Smooth muscle cell (in vitro differentiated cells): ENCODE measurements at regions not wholly inside any gene's neighbourhood (a gene's known extent, or its start where the extent isn't known, plus 50 kb on each side); places are given as distances from the start of the nearest gene placed in this dataset.

ENCODE experiments used
- DNase-seq: peaks from one replicate; lab custom pipeline; 2025; ENCODE audit not compliant: unreplicated experiment; lab: John Stamatoyannopoulos, UW
- H2AFZ ChIP-seq: fragments of 200-600 bp; sonication (generic); 2 replicates; pipeline ENCODE4 v1.6.0; 2016; ENCODE audit warnings: antibody characterized with exemption, low read depth, mild to moderate bottlenecking
- H3F3A ChIP-seq: fragments of 200-600 bp; sonication (generic); 2 replicates; pipeline ENCODE4 v1.6.0; 2017; ENCODE audit warnings: antibody characterized with exemption, low read depth
- H3K27ac ChIP-seq: fragments of 200-600 bp; sonication (generic); 2 replicates; pipeline ENCODE4 v1.5.1; 2016; ENCODE audit warnings: low read depth, mild to moderate bottlenecking
- H3K27me3 ChIP-seq: fragments of 200-600 bp; sonication (generic); 2 replicates; pipeline ENCODE4 v1.6.1; 2016; ENCODE audit warnings: low read depth, mild to moderate bottlenecking
- H3K36me3 ChIP-seq: fragments of 200-600 bp; sonication (generic); 2 replicates; pipeline ENCODE4 v1.5.1; 2016; ENCODE audit warnings: low read depth
- H3K4me1 ChIP-seq: fragments of 200-600 bp; sonication (generic); 2 replicates; pipeline ENCODE4 v1.5.1; 2016; ENCODE audit warnings: low read depth
- H3K4me2 ChIP-seq: fragments of 200-600 bp; sonication (generic); 2 replicates; pipeline ENCODE4 v1.6.0; 2016; ENCODE audit warnings: mild to moderate bottlenecking
- H3K4me3 ChIP-seq: fragments of 200-600 bp; sonication (generic); 2 replicates; pipeline ENCODE4 v1.5.1; 2016; ENCODE audit warnings: mild to moderate bottlenecking
- H3K79me2 ChIP-seq: fragments of 200-600 bp; sonication (generic); 2 replicates; pipeline ENCODE4 v1.6.0; 2016; ENCODE audit warnings: low read depth, mild to moderate bottlenecking
- H3K9ac ChIP-seq: fragments of 200-600 bp; sonication (generic); 2 replicates; pipeline ENCODE4 v1.6.0; 2016; ENCODE audit warnings: low read depth
- H3K9me3 ChIP-seq: fragments of 200-600 bp; sonication (generic); replicated peaks from 2 replicates; pipeline ENCODE4 v1.5.1; 2016; ENCODE audit warnings: low read depth
- H4K20me1 ChIP-seq: fragments of 200-600 bp; sonication (generic); 2 replicates; pipeline ENCODE4 v1.6.0; 2016; ENCODE audit warnings: low read depth
- CTCF ChIP-seq: fragments of 200-600 bp; sonication (generic); IDR thresholded peaks from 2 replicates; pipeline ENCODE4 v1.5.1; 2017; ENCODE audit warnings: borderline replicate concordance, mild to moderate bottlenecking, antibody characterized with exemption; ENCODE audit not compliant: insufficient read depth, poor library complexity, severe bottlenecking
- WGBS: methylation state at CpG from one replicate; pipeline ENCODE4 v1.1.7; 2016; ENCODE audit warnings: low lambda C conversion rate; 5-methylcytosine and 5-hydroxymethylcytosine counted together

GRCh38 chr7:8965177-8965576, 531.8 kb downstream of the NXPH1 start:
- Histone ChIP-seq H3K9ac (no peak overlapping the region), H3K9me3 (no peaks in the 10 kb centered on the region), H3K4me2 (no peak overlapping the region), H3K27me3 (no peaks in the 10 kb centered on the region), H3K79me2 (no peaks in the 10 kb centered on the region), H4K20me1 (no peaks in the 10 kb centered on the region), H3K4me3 (no peak overlapping the region), H3K4me1 (no peaks in the 10 kb centered on the region), H2AFZ (no peak overlapping the region), H3K27ac (no peak overlapping the region), H3F3A (no peaks in the 10 kb centered on the region), H3K36me3 (no peaks in the 10 kb centered on the region)
- TF ChIP-seq CTCF = no peak
- 94% methylated on average over 3 of the region's 3 CpGs for WGBS
- no peak for DNase-seq

- no peaks in the 10 kb centered on the region for H3K4me1 ChIP-seq
- H3K36me3 ChIP-seq = no peaks in the 10 kb centered on the region
- 75% methylated on average over 3 of the region's 3 CpGs for WGBS
- H2AFZ ChIP-seq = no peak overlapping the region
- H3K9ac ChIP-seq = no peak overlapping the region
- H3K9me3 ChIP-seq = no peaks in the 10 kb centered on the region
- H3K27ac ChIP-seq = no peak overlapping the region
- H3K79me2 ChIP-seq = no peaks in the 10 kb centered on the region
- no peak for DNase-seq
- TF ChIP-seq CTCF = no peak
- no peaks in the 10 kb centered on the region for H4K20me1 ChIP-seq
- H3F3A ChIP-seq = no peaks in the 10 kb centered on the region
- H3K4me3 ChIP-seq = no peak overlapping the region
- H3K27me3 ChIP-seq = no peaks in the 10 kb centered on the region
- H3K4me2 ChIP-seq = no peak overlapping the region
Observed at GRCh38 chr7:8973601-8974000, 540.2 kb downstream of the NXPH1 start.

- Histone ChIP-seq H4K20me1 (no peaks in the 10 kb centered on the region), H3K4me3 (no peak overlapping the region), H2AFZ (no peak overlapping the region), H3F3A (no peaks in the 10 kb centered on the region), H3K4me1 (no peaks in the 10 kb centered on the region), H3K36me3 (no peaks in the 10 kb centered on the region), H3K4me2 (no peak overlapping the region), H3K9ac (no peak overlapping the region), H3K9me3 (no peaks in the 10 kb centered on the region), H3K27me3 (no peaks in the 10 kb centered on the region), H3K27ac (no peak overlapping the region), H3K79me2 (no peaks in the 10 kb centered on the region)
- no peak for DNase-seq
- TF ChIP-seq CTCF = no peak
Observed at GRCh38 chr7:8975681-8976080, 542.3 kb downstream of the NXPH1 start.

- no peaks in the 10 kb centered on the region for H3K79me2 ChIP-seq
- DNase-seq = no peak
- peak overlapping the region; percentile 24 for H3K4me2 ChIP-seq
- H3F3A ChIP-seq = no peaks in the 10 kb centered on the region
- no peaks in the 10 kb centered on the region for H3K27me3 ChIP-seq
- no peaks in the 10 kb centered on the region for H4K20me1 ChIP-seq
- H2AFZ ChIP-seq = no peak overlapping the region
- H3K36me3 ChIP-seq = no peaks in the 10 kb centered on the region
- H3K9ac ChIP-seq = no peak overlapping the region
- no peak overlapping the region for H3K27ac ChIP-seq
- no peak overlapping the region for H3K4me3 ChIP-seq
- no peak for TF ChIP-seq CTCF
- H3K9me3 ChIP-seq = no peaks in the 10 kb centered on the region
- H3K4me1 ChIP-seq = peaks cover 20% of the 10 kb centered on the region
- 71% methylated on average over 2 of the region's 2 CpGs for WGBS
Observed at GRCh38 chr7:8982338-8982992, 549.1 kb downstream of the NXPH1 start.
